OCI-LY7 (cell line): ENCODE measurements at regions not wholly inside any gene's neighbourhood (a gene's known extent, or its start where the extent isn't known, plus 50 kb on each side); places are given as distances from the start of the nearest gene placed in this dataset.

Experiments
- EZH2phosphoT487 ChIP-seq: fragments of 200-600 bp; sonication (generic); IDR thresholded peaks from 2 replicates; pipeline ENCODE4 v1.6.1; 2018; ENCODE audit warnings: low read depth, borderline replicate concordance, mild to moderate bottlenecking, mixed run types, antibody characterized with exemption, low read length, moderate library complexity, mixed read lengths
- TF ChIP-seq, protein P1 (sequence below): fragments of 200-600 bp; sonication (generic); conservative IDR thresholded peaks from 2 replicates; pipeline ENCODE4 v1.5.1; 2014; ENCODE audit warnings: mild to moderate bottlenecking, antibody characterized with exemption, low read length, moderate library complexity, mixed read lengths

DNA sequence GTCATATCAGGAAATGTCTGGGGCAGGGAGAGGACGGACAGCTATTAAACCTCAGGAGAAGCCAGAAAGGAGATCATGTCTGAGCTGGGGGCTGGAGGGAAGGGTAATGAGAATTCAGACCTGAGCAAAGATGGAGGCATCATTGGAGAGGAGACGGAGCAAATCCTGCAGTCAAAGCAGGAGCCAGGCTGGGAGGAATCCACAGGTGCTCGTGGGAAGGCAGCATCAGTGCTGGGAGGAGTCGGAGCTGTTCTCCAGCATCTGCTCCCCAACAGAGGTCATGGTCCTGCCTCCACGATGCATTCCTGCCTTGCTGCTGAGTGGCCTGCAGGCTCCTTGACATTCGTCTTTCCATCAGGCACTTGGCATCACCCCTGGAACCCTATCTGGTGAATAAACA lies 148.3 kb upstream of the RAB4A start:
- TF ChIP-seq, protein P1, sequence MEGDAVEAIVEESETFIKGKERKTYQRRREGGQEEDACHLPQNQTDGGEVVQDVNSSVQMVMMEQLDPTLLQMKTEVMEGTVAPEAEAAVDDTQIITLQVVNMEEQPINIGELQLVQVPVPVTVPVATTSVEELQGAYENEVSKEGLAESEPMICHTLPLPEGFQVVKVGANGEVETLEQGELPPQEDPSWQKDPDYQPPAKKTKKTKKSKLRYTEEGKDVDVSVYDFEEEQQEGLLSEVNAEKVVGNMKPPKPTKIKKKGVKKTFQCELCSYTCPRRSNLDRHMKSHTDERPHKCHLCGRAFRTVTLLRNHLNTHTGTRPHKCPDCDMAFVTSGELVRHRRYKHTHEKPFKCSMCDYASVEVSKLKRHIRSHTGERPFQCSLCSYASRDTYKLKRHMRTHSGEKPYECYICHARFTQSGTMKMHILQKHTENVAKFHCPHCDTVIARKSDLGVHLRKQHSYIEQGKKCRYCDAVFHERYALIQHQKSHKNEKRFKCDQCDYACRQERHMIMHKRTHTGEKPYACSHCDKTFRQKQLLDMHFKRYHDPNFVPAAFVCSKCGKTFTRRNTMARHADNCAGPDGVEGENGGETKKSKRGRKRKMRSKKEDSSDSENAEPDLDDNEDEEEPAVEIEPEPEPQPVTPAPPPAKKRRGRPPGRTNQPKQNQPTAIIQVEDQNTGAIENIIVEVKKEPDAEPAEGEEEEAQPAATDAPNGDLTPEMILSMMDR, result no peak
- TF ChIP-seq EZH2phosphoT487, result no peak
